Right atrium auricular region (tissue), 2 donors: ENCODE measurements at regions not wholly inside any gene's neighbourhood (a gene's known extent, or its start where the extent isn't known, plus 50 kb on each side); places are given as distances from the start of the nearest gene placed in this dataset.

Experiments used
- DNase-seq: peaks from one replicate; pipeline ENCODE4 v3.0.0-alpha.2; 2019; ENCODE audit warnings: low spot score
- H3K27ac ChIP-seq, 2 donors: fragments of 200-600 bp; sonication (generic); 1 replicate in 1 of 2; 2 replicates in 1 of 2; pipeline ENCODE4 v1.5.1; 2016 to 2019
- H3K27me3 ChIP-seq, 2 donors: fragments of 200-600 bp; sonication (generic); one replicate each; pipeline versions ENCODE4 v1.5.1 to v1.6.0; 2017 to 2019
- H3K36me3 ChIP-seq: fragments of 200-600 bp; sonication (generic); one replicate; pipeline ENCODE4 v1.5.1; 2016
- H3K4me1 ChIP-seq, 2 donors: fragments of 200-600 bp; sonication (generic); one replicate each; pipeline versions ENCODE4 v1.5.1 to v1.6.0; 2017 to 2019
- H3K4me3 ChIP-seq, 2 donors: fragments of 200-600 bp; sonication (generic); 1 replicate in 1 of 2; 2 replicates in 1 of 2; pipeline ENCODE4 v1.5.1; 2017 to 2019; ENCODE audit warnings: mild to moderate bottlenecking in 1 of 2, moderate library complexity in 1 of 2
- H3K9me3 ChIP-seq, 2 donors: fragments of 200-600 bp; sonication (generic); one replicate each; pipeline ENCODE4 v1.5.1; 2019
- TF ChIP-seq, protein P1 (sequence below), 2 donors: fragments of 200-600 bp; sonication (generic); IDR thresholded peaks; one replicate each; pipeline ENCODE4 v1.5.1; 2019; ENCODE audit warnings: antibody characterized with exemption in 2 of 2

DNA sequence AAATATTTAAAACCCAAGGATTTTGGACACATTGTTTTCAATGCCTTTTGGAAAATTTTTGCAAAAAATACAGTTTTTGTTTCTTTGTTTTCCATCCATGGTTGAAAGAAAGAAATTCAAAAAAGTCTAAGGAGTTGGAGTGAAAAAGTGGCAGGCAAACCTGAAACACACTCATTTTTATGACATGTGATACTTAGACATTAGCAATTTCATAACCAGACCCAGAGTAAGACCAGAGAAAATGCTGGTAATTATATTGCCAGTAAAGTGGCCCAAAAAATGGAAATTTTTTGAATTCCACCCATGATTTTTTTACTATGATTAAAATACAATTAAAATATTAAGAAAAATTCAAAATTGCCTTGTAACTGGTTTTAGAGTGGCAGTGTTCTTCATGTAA lies 128.2 kb downstream of the SLC17A6 start:
- no peaks in the 10 kb centered on the region for H3K4me1 ChIP-seq
- no peak overlapping the region for H3K4me3 ChIP-seq
- TF ChIP-seq, protein P1, sequence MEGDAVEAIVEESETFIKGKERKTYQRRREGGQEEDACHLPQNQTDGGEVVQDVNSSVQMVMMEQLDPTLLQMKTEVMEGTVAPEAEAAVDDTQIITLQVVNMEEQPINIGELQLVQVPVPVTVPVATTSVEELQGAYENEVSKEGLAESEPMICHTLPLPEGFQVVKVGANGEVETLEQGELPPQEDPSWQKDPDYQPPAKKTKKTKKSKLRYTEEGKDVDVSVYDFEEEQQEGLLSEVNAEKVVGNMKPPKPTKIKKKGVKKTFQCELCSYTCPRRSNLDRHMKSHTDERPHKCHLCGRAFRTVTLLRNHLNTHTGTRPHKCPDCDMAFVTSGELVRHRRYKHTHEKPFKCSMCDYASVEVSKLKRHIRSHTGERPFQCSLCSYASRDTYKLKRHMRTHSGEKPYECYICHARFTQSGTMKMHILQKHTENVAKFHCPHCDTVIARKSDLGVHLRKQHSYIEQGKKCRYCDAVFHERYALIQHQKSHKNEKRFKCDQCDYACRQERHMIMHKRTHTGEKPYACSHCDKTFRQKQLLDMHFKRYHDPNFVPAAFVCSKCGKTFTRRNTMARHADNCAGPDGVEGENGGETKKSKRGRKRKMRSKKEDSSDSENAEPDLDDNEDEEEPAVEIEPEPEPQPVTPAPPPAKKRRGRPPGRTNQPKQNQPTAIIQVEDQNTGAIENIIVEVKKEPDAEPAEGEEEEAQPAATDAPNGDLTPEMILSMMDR (IDR thresholded peaks at IDR 0.05): no peak
- DNase-seq: no peak
- H3K36me3 ChIP-seq: no peaks in the 10 kb centered on the region
- no peak overlapping the region for H3K27ac ChIP-seq
- H3K27me3 ChIP-seq: no peaks in the 10 kb centered on the region
- no peaks in the 10 kb centered on the region for H3K9me3 ChIP-seq

DNA sequence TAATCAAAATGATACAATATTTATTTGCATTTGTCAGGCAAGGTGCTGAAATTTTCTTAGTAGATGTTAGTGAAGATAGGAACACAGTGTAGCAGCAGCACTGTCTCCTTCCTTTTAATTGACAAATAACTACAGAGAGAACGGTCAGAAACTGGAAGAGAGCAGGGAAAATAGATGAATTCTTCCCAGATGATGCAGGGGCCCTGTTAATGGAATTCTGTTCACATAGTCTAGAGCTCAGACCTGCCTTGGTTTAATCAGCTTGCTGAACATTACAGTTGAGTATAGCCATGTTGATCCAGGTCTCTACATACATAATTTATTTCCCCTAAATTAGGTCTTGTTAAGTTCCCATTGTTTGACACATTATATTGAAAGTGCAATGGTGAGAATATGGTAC lies 127.4 kb downstream of the SLC17A6 start:
- Histone ChIP-seq H3K4me1 (no peaks in the 10 kb centered on the region), H3K36me3 (no peaks in the 10 kb centered on the region), H3K9me3 (no peaks in the 10 kb centered on the region), H3K27ac (no peak overlapping the region), H3K27me3 (no peaks in the 10 kb centered on the region), H3K4me3 (no peak overlapping the region)
- TF ChIP-seq, protein P1 (IDR thresholded peaks at IDR 0.05): no peak
- no peak for DNase-seq

DNA sequence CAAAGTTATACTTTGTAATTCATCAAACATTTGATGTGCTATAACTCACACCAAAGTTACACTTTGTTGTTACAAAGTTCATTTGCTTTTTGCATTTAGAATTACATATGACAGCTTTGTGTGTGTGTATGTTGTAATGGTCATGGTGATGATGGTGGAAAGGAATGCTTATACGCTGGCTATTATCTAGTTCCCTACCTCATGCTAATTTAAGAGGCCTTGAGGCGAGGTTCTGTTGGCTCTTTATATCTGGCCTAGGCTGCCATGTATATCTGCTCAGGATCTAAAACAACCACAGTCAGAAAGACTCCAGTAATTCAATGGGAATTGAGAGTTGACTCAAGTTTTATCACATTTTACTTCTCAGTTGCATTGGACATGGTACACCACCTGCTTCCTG lies 123.4 kb downstream of the SLC17A6 start:
- H3K36me3 ChIP-seq: no peaks in the 10 kb centered on the region
- H3K4me1 ChIP-seq: no peaks in the 10 kb centered on the region
- no peaks in the 10 kb centered on the region for H3K27me3 ChIP-seq
- H3K27ac ChIP-seq: no peak overlapping the region
- no peak for DNase-seq
- no peaks in the 10 kb centered on the region for H3K9me3 ChIP-seq
- TF ChIP-seq, protein P1 (IDR thresholded peaks at IDR 0.05): no peak
- H3K4me3 ChIP-seq: no peak overlapping the region

DNA sequence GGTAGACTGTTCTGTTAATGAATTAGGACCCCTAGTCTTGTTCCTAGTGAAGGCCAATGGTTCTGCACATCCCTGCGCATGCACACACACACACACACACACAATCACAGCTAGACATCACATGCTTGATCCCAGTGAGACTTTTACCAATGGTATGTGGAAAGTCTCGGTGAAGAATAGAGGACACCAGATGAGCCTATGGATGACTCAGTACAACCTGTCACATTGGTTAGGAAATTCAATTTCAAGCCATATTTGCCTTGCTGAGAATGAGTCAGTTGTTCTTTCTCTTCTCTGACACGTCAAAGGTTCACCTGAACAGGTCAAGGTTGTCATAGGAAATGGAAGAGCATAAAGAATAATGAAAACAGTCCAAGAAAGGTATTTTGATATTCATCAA lies 122.0 kb downstream of the SLC17A6 start:
- TF ChIP-seq, protein P1 (IDR thresholded peaks at IDR 0.05): no peak
- Histone ChIP-seq H3K4me1 (no peaks in the 10 kb centered on the region), H3K9me3 (no peaks in the 10 kb centered on the region), H3K27ac (no peak overlapping the region), H3K36me3 (no peaks in the 10 kb centered on the region), H3K4me3 (no peak overlapping the region), H3K27me3 (no peaks in the 10 kb centered on the region)
- no peak for DNase-seq

DNA sequence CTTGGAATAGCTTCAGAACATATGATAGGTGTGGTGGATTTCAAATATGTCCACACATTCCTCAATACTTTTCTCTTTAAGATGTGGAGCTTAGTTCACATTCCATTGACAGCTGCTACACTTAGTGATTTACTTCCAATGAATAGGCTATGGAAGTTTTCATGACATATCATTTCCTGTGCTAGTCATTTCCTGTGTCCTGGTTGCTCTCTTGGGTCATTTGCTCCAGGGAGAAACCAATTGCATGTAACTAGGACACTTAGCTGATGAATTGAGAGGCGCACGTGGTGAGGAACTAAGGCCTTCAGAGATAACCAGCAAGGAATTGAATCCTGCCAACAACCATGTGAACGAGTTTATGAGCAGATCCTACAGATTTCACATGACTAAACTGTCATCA lies 120.9 kb downstream of the SLC17A6 start:
- Histone ChIP-seq H3K27me3 (no peaks in the 10 kb centered on the region), H3K36me3 (no peaks in the 10 kb centered on the region), H3K4me3 (no peak overlapping the region), H3K4me1 (no peaks in the 10 kb centered on the region), H3K9me3 (no peaks in the 10 kb centered on the region), H3K27ac (no peak overlapping the region)
- TF ChIP-seq, protein P1 (IDR thresholded peaks at IDR 0.05): no peak
- no peak for DNase-seq

DNA sequence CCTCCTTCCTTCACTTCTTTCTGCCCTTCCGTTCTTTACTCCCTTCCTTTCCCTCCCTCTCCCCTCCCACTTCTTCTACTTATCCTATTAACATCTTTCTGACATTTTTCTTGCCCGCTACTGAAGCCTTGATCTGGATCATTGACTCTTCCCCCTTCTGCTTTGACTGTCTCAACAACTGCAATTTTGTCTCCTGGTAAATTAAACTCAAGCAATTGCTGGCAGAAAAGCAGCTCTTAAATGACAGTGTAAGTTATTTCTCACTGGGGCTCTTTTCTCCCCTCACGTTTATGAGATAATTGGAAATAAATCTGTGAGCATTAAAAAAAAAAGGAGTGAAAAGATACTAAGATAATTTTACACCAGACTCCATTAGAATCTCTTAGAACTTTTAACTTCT lies 120.0 kb downstream of the SLC17A6 start:
- H3K36me3 ChIP-seq: no peaks in the 10 kb centered on the region
- no peak for DNase-seq
- no peaks in the 10 kb centered on the region for H3K4me1 ChIP-seq
- no peaks in the 10 kb centered on the region for H3K27me3 ChIP-seq
- TF ChIP-seq, protein P1 (IDR thresholded peaks at IDR 0.05): no peak
- H3K9me3 ChIP-seq: no peaks in the 10 kb centered on the region
- H3K4me3 ChIP-seq: no peak overlapping the region
- H3K27ac ChIP-seq: no peak overlapping the region
